Neuronal stem cell (in vitro differentiated cells): ENCODE measurements at regions not wholly inside any gene's neighbourhood (a gene's known extent, or its start where the extent isn't known, plus 50 kb on each side); places are given as distances from the start of the nearest gene placed in this dataset.
"Not testable (repeated sequence)": the region's sequence is repeated elsewhere in the genome, so short reads cannot be mapped to it uniquely, and the experiment has no call there.

Experiments
- DNase-seq: peaks from one replicate; pipeline ENCODE4 v3.0.0-alpha.2; 2013; ENCODE audit warnings: low spot score
- H2AFZ ChIP-seq: one replicate; pipeline ENCODE4 v1.6.1; 2013; ENCODE audit warnings: mild to moderate bottlenecking, low read length, inconsistent platforms
- H2AK5ac ChIP-seq: 2 replicates; pipeline ENCODE4 v1.6.1; 2013; ENCODE audit warnings: low read depth, mild to moderate bottlenecking, inconsistent platforms, low read length, moderate library complexity, mixed read lengths
- H2BK120ac ChIP-seq: 2 replicates; pipeline ENCODE4 v1.6.1; 2013; ENCODE audit warnings: low read depth, mild to moderate bottlenecking, inconsistent platforms, low read length, moderate library complexity, mixed read lengths
- H2BK12ac ChIP-seq: one replicate; pipeline ENCODE4 v1.6.1; 2013; ENCODE audit warnings: low read length, inconsistent platforms
- H2BK15ac ChIP-seq: 2 replicates; pipeline ENCODE4 v1.6.1; 2013; ENCODE audit warnings: mild to moderate bottlenecking, low read length, inconsistent platforms, mixed read lengths
- H2BK5ac ChIP-seq: one replicate; pipeline ENCODE4 v1.6.1; 2013; ENCODE audit warnings: inconsistent platforms, mild to moderate bottlenecking, low read length, moderate library complexity
- H3K14ac ChIP-seq: one replicate; pipeline ENCODE4 v1.6.1; 2013; ENCODE audit warnings: low read length, inconsistent platforms
- H3K18ac ChIP-seq: 2 replicates; pipeline ENCODE4 v1.6.1; 2013; ENCODE audit warnings: low read length, inconsistent platforms
- H3K23ac ChIP-seq: 2 replicates; pipeline ENCODE4 v1.6.1; 2013; ENCODE audit warnings: low read depth, mild to moderate bottlenecking, mixed read lengths, low read length, inconsistent platforms; ENCODE audit not compliant: poor library complexity
- H3K27ac ChIP-seq: replicated peaks from 3 replicates; pipeline ENCODE4 v1.5.1; 2013; ENCODE audit warnings: low read length, inconsistent platforms
- H3K27me3 ChIP-seq, 3 experiments: 2 replicates each; pipeline ENCODE4 v1.6.1; 2013; ENCODE audit warnings: low read length in 3 of 3, mild to moderate bottlenecking in 2 of 3, inconsistent platforms in 1 of 3, low read depth in 1 of 3, mixed read lengths in 1 of 3, moderate library complexity in 1 of 3; ENCODE audit not compliant: control insufficient read depth in 3 of 3, insufficient read depth in 3 of 3
- H3K36me3 ChIP-seq, 2 donors: replicated peaks in 1 of 2; 2 replicates each; pipeline ENCODE4 v1.6.1; 2013; ENCODE audit warnings: low read length in 2 of 2; ENCODE audit not compliant: control insufficient read depth in 2 of 2, insufficient read depth in 2 of 2
- H3K4ac ChIP-seq: 2 replicates; pipeline ENCODE4 v1.6.1; 2013; ENCODE audit warnings: inconsistent platforms, mild to moderate bottlenecking, low read length, moderate library complexity
- H3K4me1 ChIP-seq, 2 donors: 1 replicate in 1 of 2; 2 replicates in 1 of 2; pipeline ENCODE4 v1.6.1; 2013; ENCODE audit warnings: low read length in 2 of 2, low read depth in 1 of 2; ENCODE audit not compliant: control insufficient read depth in 2 of 2, insufficient read depth in 1 of 2
- H3K4me2 ChIP-seq: one replicate; pipeline ENCODE4 v1.6.1; 2013; ENCODE audit warnings: mild to moderate bottlenecking, low read length, inconsistent platforms; ENCODE audit not compliant: insufficient read depth, poor library complexity, severe bottlenecking
- H3K4me3 ChIP-seq, 2 donors: 2 replicates each; pipeline ENCODE4 v1.5.1; 2013; ENCODE audit warnings: low read length in 2 of 2, mild to moderate bottlenecking in 2 of 2, inconsistent platforms in 1 of 2, moderate library complexity in 1 of 2
- H3K79me1 ChIP-seq: one replicate; pipeline ENCODE4 v1.6.1; 2013; ENCODE audit warnings: low read depth, mild to moderate bottlenecking, inconsistent platforms, low read length, moderate library complexity
- H3K9ac ChIP-seq: one replicate; pipeline ENCODE4 v1.6.1; 2013; ENCODE audit warnings: mild to moderate bottlenecking, low read depth, low read length, inconsistent platforms; ENCODE audit not compliant: poor library complexity
- H3K9me3 ChIP-seq, 2 donors: replicated peaks in 1 of 2; 2 replicates each; pipeline versions ENCODE3 to v1.6.1; 2013; ENCODE audit warnings: low read length in 2 of 2, mild to moderate bottlenecking in 2 of 2, inconsistent platforms in 1 of 2, low read depth in 1 of 2, mixed read lengths in 1 of 2, moderate library complexity in 1 of 2; ENCODE audit not compliant: control insufficient read depth in 2 of 2, insufficient read depth in 1 of 2
- H4K8ac ChIP-seq: one replicate; pipeline ENCODE4 v1.6.1; 2013; ENCODE audit warnings: low read depth, mild to moderate bottlenecking, inconsistent platforms, low read length, moderate library complexity
- H4K91ac ChIP-seq: one replicate; pipeline ENCODE4 v1.6.1; 2013; ENCODE audit warnings: low read length, low read depth, mild to moderate bottlenecking, inconsistent platforms; ENCODE audit not compliant: poor library complexity
- WGBS, 2 donors: extraction: QIAGEN DNeasy Blood & Tissue Kit; methylation state at CpG; one replicate each; pipeline ENCODE4 v1.1.7; 2013; ENCODE audit warnings: missing lambda C conversion rate in 2 of 2, mixed read lengths in 1 of 2; ENCODE audit not compliant: insufficient read length in 2 of 2, insufficient replicate concordance in 1 of 2; ENCODE audit errors: extremely low coverage in 2 of 2; 5-methylcytosine and 5-hydroxymethylcytosine counted together

GRCh38 chr16:76716251-76716650 is 439.1 kb downstream of the CNTNAP4 start:
- not testable (repeated sequence) for H3K36me3 ChIP-seq, H3K18ac ChIP-seq, H3K23ac ChIP-seq, H3K9ac ChIP-seq, H3K4me3 ChIP-seq, H2BK12ac ChIP-seq, H2BK5ac ChIP-seq, H2AK5ac ChIP-seq, H3K4me2 ChIP-seq, H3K27ac ChIP-seq, H3K9me3 ChIP-seq, H3K4ac ChIP-seq, H2AFZ ChIP-seq, H3K14ac ChIP-seq, H2BK120ac ChIP-seq, H2BK15ac ChIP-seq, H4K91ac ChIP-seq, H4K8ac ChIP-seq, H3K79me1 ChIP-seq, H3K4me1 ChIP-seq, H3K27me3 ChIP-seq, DNase-seq
- WGBS, 2 donors = no CpG with 5 or more reads among the region's 5 CpGs

GRCh38 chr16:76724181-76724580 is 447.0 kb downstream of the CNTNAP4 start:
- H4K91ac ChIP-seq = no peak overlapping the region
- no peaks in the 10 kb centered on the region for H3K9me3 ChIP-seq
- H3K27me3 ChIP-seq = no peaks in the 10 kb centered on the region
- H2BK120ac ChIP-seq = no peak overlapping the region
- no peaks in the 10 kb centered on the region for H3K36me3 ChIP-seq
- H2BK5ac ChIP-seq = no peak overlapping the region
- no peak for DNase-seq
- no peak overlapping the region for H2AK5ac ChIP-seq
- H3K9ac ChIP-seq = no peak overlapping the region
- H2BK15ac ChIP-seq = no peak overlapping the region
- no peak overlapping the region for H3K4ac ChIP-seq
- H2BK12ac ChIP-seq = no peak overlapping the region
- no peaks in the 10 kb centered on the region for H3K79me1 ChIP-seq
- H3K18ac ChIP-seq = no peak overlapping the region
- H3K23ac ChIP-seq = no peak overlapping the region
- no peak overlapping the region for H3K4me3 ChIP-seq
- no peak overlapping the region for H3K14ac ChIP-seq
- H4K8ac ChIP-seq = no peak overlapping the region
- no peaks in the 10 kb centered on the region for H3K4me1 ChIP-seq
- no CpG with 5 or more reads among the region's 1 CpG for WGBS, 2 donors
- H3K27ac ChIP-seq = no peak overlapping the region
- no peak overlapping the region for H2AFZ ChIP-seq
- H3K4me2 ChIP-seq = no peak overlapping the region

GRCh38 chr16:76729525-76729924 is 452.3 kb downstream of the CNTNAP4 start:
- Histone ChIP-seq H2AK5ac (no peak overlapping the region), H2BK5ac (no peak overlapping the region), H3K4ac (no peak overlapping the region), H4K91ac (no peak overlapping the region), H3K23ac (no peak overlapping the region), H3K9me3 (no peaks in the 10 kb centered on the region), H3K79me1 (no peaks in the 10 kb centered on the region), H2AFZ (no peak overlapping the region), H3K4me3 (no peak overlapping the region), H3K27me3 (no peaks in the 10 kb centered on the region), H3K4me2 (no peak overlapping the region), H4K8ac (no peak overlapping the region), H3K9ac (no peak overlapping the region), H3K4me1 (no peaks in the 10 kb centered on the region), H2BK15ac (no peak overlapping the region), H3K18ac (no peak overlapping the region), H3K36me3 (no peaks in the 10 kb centered on the region), H2BK12ac (no peak overlapping the region), H2BK120ac (no peak overlapping the region), H3K14ac (no peak overlapping the region), H3K27ac (no peak overlapping the region)
- DNase-seq = no peak
- WGBS, 2 donors = no CpG with 5 or more reads among the region's 1 CpG

- Histone ChIP-seq H3K4me3 (no peak overlapping the region), H2BK5ac (no peak overlapping the region), H3K27me3 (no peaks in the 10 kb centered on the region), H3K23ac (no peak overlapping the region), H3K9me3 (no peaks in the 10 kb centered on the region), H3K9ac (no peak overlapping the region), H2AK5ac (no peak overlapping the region), H3K4me1 (no peaks in the 10 kb centered on the region), H3K79me1 (no peaks in the 10 kb centered on the region), H2BK15ac (no peak overlapping the region), H2BK12ac (no peak overlapping the region), H4K8ac (no peak overlapping the region), H3K4ac (no peak overlapping the region), H4K91ac (no peak overlapping the region), H3K18ac (no peak overlapping the region), H2AFZ (no peak overlapping the region), H3K4me2 (no peak overlapping the region), H3K14ac (no peak overlapping the region), H3K27ac (no peak overlapping the region), H2BK120ac (no peak overlapping the region), H3K36me3 (no peaks in the 10 kb centered on the region)
- DNase-seq = no peak
These were observed 455.7 kb downstream of the CNTNAP4 start for GRCh38 chr16:76732894-76733293.
